ENCODE measurements at regions not wholly inside any gene's neighbourhood (a gene's known extent, or its start where the extent isn't known, plus 50 kb on each side); places are given as distances from the start of the nearest gene placed in this dataset.
"Not testable (repeated sequence)": the region's sequence is repeated elsewhere in the genome, so short reads cannot be mapped to it uniquely, and the experiment has no call there.

DNA sequence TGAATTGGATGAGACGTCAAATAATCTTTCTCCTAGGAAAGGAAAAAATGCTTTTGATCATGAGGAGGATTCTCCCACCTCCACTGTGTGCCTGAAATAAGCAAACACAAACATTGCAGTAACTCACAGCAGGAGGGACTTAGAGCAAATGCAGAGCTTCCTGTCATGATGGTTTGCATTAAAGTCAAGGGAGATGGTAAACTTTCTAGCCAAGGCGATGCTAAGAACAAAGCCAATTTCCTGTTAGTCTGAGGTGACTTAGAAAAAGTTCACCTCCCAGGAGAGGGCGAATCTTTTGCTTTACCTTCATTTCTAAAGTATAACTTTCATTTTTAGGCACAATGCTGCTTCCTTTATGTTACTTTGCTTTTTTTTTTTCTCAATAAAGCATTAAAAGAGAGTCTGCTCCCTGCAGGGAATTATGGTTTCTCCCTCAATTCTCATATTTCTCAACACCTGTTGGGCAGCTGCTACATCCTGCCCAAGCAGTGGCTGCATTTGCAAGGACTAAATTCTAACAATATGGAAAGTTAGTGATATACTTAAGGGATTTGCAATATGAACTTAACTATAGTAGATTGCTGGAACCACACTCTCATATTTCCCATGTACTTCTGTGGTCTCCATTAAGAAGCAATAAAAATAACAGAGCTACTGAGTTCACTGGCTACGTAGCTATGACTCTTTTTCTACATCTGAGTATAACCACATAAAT lies 175.6 kb downstream of the PCTP start:
- Histone ChIP-seq H3K4me1 (no peaks in the 10 kb centered on the region), H3K36me3 (no peaks in the 10 kb centered on the region), H3K4me3 (no peak overlapping the region), H3K27me3 (replicated peaks in 1 of 7) (no peaks in the 10 kb centered on the region), H3K27ac (no peak overlapping the region), H3K9me3 (peaks cover 0 to 12% (median 5%) of the 10 kb centered on the region in 8 donors)
- WGBS, 5 donors = 32 to 53% (median 50%) methylated on average over 4 of the region's 4 CpGs
- intact Hi-C loops (cut with DNase I; ENCODE audit: low total_unique reads) = no loop called here
- no peak for DNase-seq
- TF ChIP-seq, protein P1, sequence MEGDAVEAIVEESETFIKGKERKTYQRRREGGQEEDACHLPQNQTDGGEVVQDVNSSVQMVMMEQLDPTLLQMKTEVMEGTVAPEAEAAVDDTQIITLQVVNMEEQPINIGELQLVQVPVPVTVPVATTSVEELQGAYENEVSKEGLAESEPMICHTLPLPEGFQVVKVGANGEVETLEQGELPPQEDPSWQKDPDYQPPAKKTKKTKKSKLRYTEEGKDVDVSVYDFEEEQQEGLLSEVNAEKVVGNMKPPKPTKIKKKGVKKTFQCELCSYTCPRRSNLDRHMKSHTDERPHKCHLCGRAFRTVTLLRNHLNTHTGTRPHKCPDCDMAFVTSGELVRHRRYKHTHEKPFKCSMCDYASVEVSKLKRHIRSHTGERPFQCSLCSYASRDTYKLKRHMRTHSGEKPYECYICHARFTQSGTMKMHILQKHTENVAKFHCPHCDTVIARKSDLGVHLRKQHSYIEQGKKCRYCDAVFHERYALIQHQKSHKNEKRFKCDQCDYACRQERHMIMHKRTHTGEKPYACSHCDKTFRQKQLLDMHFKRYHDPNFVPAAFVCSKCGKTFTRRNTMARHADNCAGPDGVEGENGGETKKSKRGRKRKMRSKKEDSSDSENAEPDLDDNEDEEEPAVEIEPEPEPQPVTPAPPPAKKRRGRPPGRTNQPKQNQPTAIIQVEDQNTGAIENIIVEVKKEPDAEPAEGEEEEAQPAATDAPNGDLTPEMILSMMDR (IDR thresholded peaks at IDR 0.05 in 8 of 11, conservative IDR thresholded peaks at IDR 0.05 in 3 of 11) = no peak
- TF ChIP-seq POLR2A (IDR thresholded peaks at IDR 0.05) (no peak), POLR2AphosphoS5 (IDR thresholded peaks at IDR 0.05) (no peak)

DNA sequence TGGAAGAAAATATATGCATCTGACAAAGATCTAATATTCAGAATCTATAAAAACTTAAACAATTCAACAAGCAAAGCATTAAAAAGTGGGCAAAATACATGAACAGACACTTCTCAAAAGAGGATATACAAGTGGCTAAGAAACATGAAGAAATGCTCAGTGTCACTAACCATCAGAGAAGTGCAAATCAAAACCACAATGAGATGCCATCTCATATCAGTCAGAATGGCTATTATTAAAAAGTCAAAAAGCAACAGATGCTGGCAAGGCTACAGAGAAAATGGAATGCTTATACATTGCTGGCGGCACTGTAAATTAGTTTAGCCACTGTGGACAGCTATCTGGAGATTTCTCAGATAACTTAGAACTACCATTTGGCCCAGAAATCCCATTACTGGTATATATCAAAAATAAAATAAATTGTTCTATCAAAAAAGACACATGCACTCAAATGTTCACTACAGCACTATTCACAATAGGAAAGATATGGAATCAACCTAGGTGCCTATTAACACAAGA lies 179.5 kb downstream of the PCTP start:
- H3K27me3 ChIP-seq (replicated peaks in 1 of 7) = peaks cover 0 to under 1% (median 0%) of the 10 kb centered on the region in 7 donors
- intact Hi-C loops (cut with DNase I; ENCODE audit: low total_unique reads) = no loop called here
- no peak for TF ChIP-seq POLR2AphosphoS5 (IDR thresholded peaks at IDR 0.05)
- no peak for TF ChIP-seq POLR2A (IDR thresholded peaks at IDR 0.05)
- TF ChIP-seq, protein P1 (IDR thresholded peaks at IDR 0.05 in 8 of 11, conservative IDR thresholded peaks at IDR 0.05 in 3 of 11) = no peak
- no peak overlapping the region for H3K4me3 ChIP-seq
- no peak for DNase-seq
- H3K27ac ChIP-seq = no peak overlapping the region
- peaks cover 0 to 10% (median 3%) of the 10 kb centered on the region in 8 donors for H3K9me3 ChIP-seq
- H3K36me3 ChIP-seq = no peaks in the 10 kb centered on the region
- WGBS, 5 donors = 83 to 97% (median 91%) methylated on average over 1 of the region's 1 CpG
- no peaks in the 10 kb centered on the region for H3K4me1 ChIP-seq

DNA sequence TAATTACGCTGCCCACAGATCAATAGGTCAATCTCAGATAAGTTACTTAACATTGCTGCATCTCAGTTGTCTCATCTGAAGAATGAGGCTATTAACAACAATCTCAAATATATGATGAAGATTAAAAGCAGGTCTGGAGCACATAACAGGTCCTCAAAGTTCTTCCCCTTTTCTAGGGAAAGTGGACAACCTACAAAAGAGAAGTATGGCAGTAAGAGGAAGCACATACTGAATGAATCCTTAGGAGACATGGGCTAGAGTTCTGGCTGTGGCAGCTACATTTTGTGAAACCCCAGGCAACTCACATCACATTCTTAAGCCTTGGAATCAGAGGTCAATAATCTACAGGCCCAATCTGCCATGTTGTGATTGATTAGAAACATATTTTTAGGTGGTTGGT lies 180.6 kb downstream of the PCTP start:
- 70 to 82% (median 77%) methylated on average over 1 of the region's 1 CpG for whole genome bisulfite sequencing, 5 donors
- no peaks in the 10 kb centered on the region for H3K4me1 ChIP-seq
- H3K9me3 ChIP-seq = peaks cover 0 to 4% (median 0%) of the 10 kb centered on the region in 8 donors
- H3K36me3 ChIP-seq = no peaks in the 10 kb centered on the region
- H3K27ac ChIP-seq = no peak overlapping the region
- peaks cover 0 to 12% (median 0%) of the 10 kb centered on the region in 7 donors for H3K27me3 ChIP-seq (replicated peaks in 1 of 7)
- no peak for DNase-seq
- intact Hi-C loops (cut with DNase I; ENCODE audit: low total_unique reads) = no loop called here
- no peak overlapping the region for H3K4me3 ChIP-seq
- TF ChIP-seq, protein P1 (IDR thresholded peaks at IDR 0.05 in 8 of 11, conservative IDR thresholded peaks at IDR 0.05 in 3 of 11) = no peak
- TF ChIP-seq POLR2AphosphoS5 (IDR thresholded peaks at IDR 0.05) (no peak), POLR2A (IDR thresholded peaks at IDR 0.05) (no peak)

DNA sequence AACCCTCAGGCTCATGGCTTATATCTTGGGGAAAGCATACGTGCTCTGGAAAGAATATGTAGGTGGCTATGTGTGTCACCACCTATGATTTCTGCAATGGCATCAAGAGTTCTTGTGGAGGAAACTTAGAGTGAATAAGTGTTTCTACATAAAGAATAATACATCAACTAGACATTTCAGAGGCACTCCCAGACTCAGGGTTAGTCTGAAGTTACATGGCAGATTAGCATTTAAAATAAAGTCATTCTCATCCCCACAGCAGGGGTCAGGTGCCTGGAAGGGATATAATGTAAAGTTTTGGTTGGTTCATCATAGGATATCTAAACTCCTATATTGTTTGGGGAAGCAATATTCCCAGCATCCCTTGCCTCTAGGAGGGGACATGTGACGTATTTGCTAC lies 182.1 kb downstream of the PCTP start:
- intact Hi-C loops (cut with DNase I; ENCODE audit: low total_unique reads) = no loop called here
- Histone ChIP-seq H3K36me3 (no peaks in the 10 kb centered on the region), H3K4me3 (no peak overlapping the region), H3K27ac (no peak overlapping the region), H3K27me3 (replicated peaks in 1 of 7) (peaks cover 0 to 19% (median 0%) of the 10 kb centered on the region in 7 donors), H3K4me1 (no peaks in the 10 kb centered on the region), H3K9me3 (peaks cover 0 to 4% (median 0%) of the 10 kb centered on the region in 8 donors)
- WGBS, 5 donors = 82 to 95% (median 88%) methylated on average over 2 of the region's 2 CpGs
- no peak for DNase-seq
- TF ChIP-seq, protein P1 (IDR thresholded peaks at IDR 0.05 in 8 of 11, conservative IDR thresholded peaks at IDR 0.05 in 3 of 11) = no peak
- TF ChIP-seq POLR2AphosphoS5 (IDR thresholded peaks at IDR 0.05) (no peak), POLR2A (IDR thresholded peaks at IDR 0.05) (no peak)

DNA sequence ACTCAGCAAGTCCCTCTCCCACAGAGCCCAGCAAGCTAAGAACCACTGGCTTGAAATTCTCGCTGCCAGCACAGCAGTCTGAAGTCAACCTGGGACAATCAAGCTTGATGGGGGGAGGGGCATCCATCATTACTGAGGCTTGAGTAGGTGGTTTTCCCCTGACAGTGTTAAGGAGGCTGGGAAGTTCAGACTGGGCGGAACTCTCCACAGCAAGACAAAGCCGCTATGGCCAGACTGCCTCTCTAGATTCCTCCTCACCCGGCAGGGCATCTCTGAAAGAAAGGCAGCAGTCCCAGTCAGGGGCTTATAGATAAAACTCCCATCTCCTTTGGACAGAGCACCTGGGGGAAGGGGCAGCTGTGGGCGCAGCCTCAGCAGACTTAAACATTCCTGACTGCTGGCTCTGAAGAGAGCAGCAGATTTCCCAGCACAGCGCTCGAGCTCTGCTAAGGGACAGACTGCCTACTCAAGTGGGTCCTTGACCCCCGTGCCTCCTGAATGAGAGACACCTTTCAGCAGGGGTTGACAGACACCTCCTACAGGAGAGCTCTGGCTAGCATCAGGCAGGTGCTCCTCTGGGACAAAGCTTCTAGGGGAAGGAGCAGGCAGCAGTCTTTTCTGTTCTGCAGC lies 188.4 kb downstream of the PCTP start:
- DNase-seq; intact Hi-C loops (cut with DNase I; ENCODE audit: low total_unique reads); H3K36me3 ChIP-seq; H3K27ac ChIP-seq; H3K4me3 ChIP-seq; H3K4me1 ChIP-seq: not testable (repeated sequence)
- peaks cover 0 to 34% (median 0%) of the 10 kb centered on the region in 7 donors for H3K27me3 ChIP-seq (replicated peaks in 1 of 7)
- peaks cover 0 to 23% (median 8%) of the 10 kb centered on the region in 8 donors for H3K9me3 ChIP-seq
- 45 to 76% (median 65%) methylated on average over 5 to 8 of the region's 8 CpGs for WGBS, 5 donors

Measured in spleen (tissue), 11 donors.